Posterior vena cava (tissue), 2 donors: ENCODE measurements at regions not wholly inside any gene's neighbourhood (a gene's known extent, or its start where the extent isn't known, plus 50 kb on each side); places are given as distances from the start of the nearest gene placed in this dataset.
"Not testable (repeated sequence)": the region's sequence is repeated elsewhere in the genome, so short reads cannot be mapped to it uniquely, and the experiment has no call there.

Experiments
- DNase-seq: peaks from one replicate; pipeline ENCODE4 v3.0.0-alpha.2; 2020; ENCODE audit warnings: low spot score
- intact Hi-C, 2 donors: fragments of 100-400 bp; cut with DNase I; formaldehyde crosslinking; loops; one replicate each; pipeline versions ENCODE4 v1.14.1 to v1.14.2; 2022 to 2023
- donor health status: DM: yes; HTN: yes; CAD: no.
- donor health status: DM: yes; HTN: yes; CAD: no.

GRCh38 chr7:125878235-125878956 is 948.8 kb upstream of the POT1 start:
- intact Hi-C loops, result no loop called here
- DNase-seq, result no peak

- no peak for DNase-seq
- intact Hi-C loops, result no loop called here
These were observed 947.6 kb upstream of the POT1 start for GRCh38 chr7:125877246-125877645.

GRCh38 chr7:125876431-125876830 is 946.8 kb upstream of the POT1 start:
- DNase-seq, result no peak
- intact Hi-C loops, result no loop called here

- no peak for DNase-seq
- intact Hi-C loops, result no loop called here
These were observed 941.8 kb upstream of the POT1 start for GRCh38 chr7:125871431-125871830.

- no peak for DNase-seq
- intact Hi-C loops, result no loop called here
These were observed 928.0 kb upstream of the POT1 start for GRCh38 chr7:125857606-125858005.

GRCh38 chr7:125848157-125848556 is 918.5 kb upstream of the POT1 start:
- intact Hi-C loops, result no loop called here
- DNase-seq, result no peak

- intact Hi-C loops, result no loop called here
- DNase-seq, result no peak
These were observed 918.1 kb upstream of the POT1 start for GRCh38 chr7:125847692-125848091.

- intact Hi-C loops, result no loop called here
- no peak for DNase-seq
These were observed 917.4 kb upstream of the POT1 start for GRCh38 chr7:125847055-125847454.

- DNase-seq, result no peak
- intact Hi-C loops, result no loop called here
These were observed 916.1 kb upstream of the POT1 start for GRCh38 chr7:125845686-125846085.

- intact Hi-C loops, result no loop called here
These were observed 904.8 kb upstream of the POT1 start for GRCh38 chr7:125834421-125834820.

GRCh38 chr7:125833839-125834238 is 904.2 kb upstream of the POT1 start:
- intact Hi-C loops, result no loop called here
- DNase-seq, result no peak

More at GRCh38 chr7:125834421-125834820, 904.8 kb upstream of the POT1 start:
- DNase-seq, result no peak

GRCh38 chr7:125830743-125831142 is 901.1 kb upstream of the POT1 start:
- intact Hi-C loops, result no loop called here
- no peak for DNase-seq

- intact Hi-C loops, result no loop called here
- DNase-seq, result no peak
These were observed 898.6 kb upstream of the POT1 start for GRCh38 chr7:125828153-125828700.

GRCh38 chr7:125823538-125823937 is 893.9 kb upstream of the POT1 start:
- no peak for DNase-seq
- intact Hi-C loops, result loop anchor here in 1 of 2 donors (5.0 kb wide), 1 partner anchor 351 kb away; no protein-coding TSS in a partner anchor

- intact Hi-C loops, result loop anchor here in 1 of 2 donors (5.0 kb wide), 1 partner anchor 348 kb away; no protein-coding TSS in a partner anchor
- no peak for DNase-seq
These were observed 890.9 kb upstream of the POT1 start for GRCh38 chr7:125820495-125820894.

GRCh38 chr7:125814100-125814499 is 884.5 kb upstream of the POT1 start:
- intact Hi-C loops, result no loop called here
- no peak for DNase-seq

GRCh38 chr7:125806491-125806890 is 876.9 kb upstream of the POT1 start:
- intact Hi-C loops, DNase-seq: not testable (repeated sequence)

GRCh38 chr7:125804273-125804672 is 874.6 kb upstream of the POT1 start:
- intact Hi-C loops, result no loop called here
- no peak for DNase-seq

GRCh38 chr7:125780153-125780552 is 850.5 kb upstream of the POT1 start:
- intact Hi-C loops, result no loop called here

GRCh38 chr7:125775317-125775716 is 845.7 kb upstream of the POT1 start:
- intact Hi-C loops, result no loop called here
- no peak for DNase-seq

More at GRCh38 chr7:125780153-125780552, 850.5 kb upstream of the POT1 start:
- DNase-seq, result no peak

GRCh38 chr7:125773113-125773785 is 843.6 kb upstream of the POT1 start:
- intact Hi-C loops, result no loop called here
- DNase-seq, result peak; percentile 69
